Tibial nerve (tissue), 4 donors: ENCODE measurements at regions not wholly inside any gene's neighbourhood (a gene's known extent, or its start where the extent isn't known, plus 50 kb on each side); places are given as distances from the start of the nearest gene placed in this dataset.

Source experiments
- DNase-seq, 2 donors: peaks; one replicate each; pipeline ENCODE4 v3.0.0-alpha.2; 2019; ENCODE audit warnings: low spot score in 2 of 2
- H3K27ac ChIP-seq, 4 donors: fragments of 200-600 bp; sonication (generic) in 3 of 4; one replicate each; pipeline ENCODE4 v1.5.1; 2017 to 2019; ENCODE audit warnings: mild to moderate bottlenecking in 1 of 4
- H3K27me3 ChIP-seq, 2 donors: fragments of 200-600 bp; sonication (generic) in 1 of 2; one replicate each; pipeline versions ENCODE4 v1.5.1 to v1.6.0; 2017 to 2019
- H3K36me3 ChIP-seq, 3 donors: fragments of 200-600 bp; sonication (generic); one replicate each; pipeline ENCODE4 v1.5.1; 2018 to 2019
- H3K4me1 ChIP-seq, 4 donors: fragments of 200-600 bp; sonication (generic) in 3 of 4; one replicate each; pipeline ENCODE4 v1.5.1; 2017 to 2019
- H3K4me3 ChIP-seq, 4 donors: fragments of 200-600 bp; sonication (generic) in 3 of 4; one replicate each; pipeline ENCODE4 v1.5.1; 2017 to 2019; ENCODE audit warnings: mild to moderate bottlenecking in 1 of 4, moderate library complexity in 1 of 4
- H3K9me3 ChIP-seq, 4 donors: fragments of 200-600 bp; sonication (generic) in 3 of 4; one replicate each; pipeline ENCODE4 v1.5.1; 2017 to 2019
- CTCF ChIP-seq, 5 experiments: fragments of 200-600 bp in 3 of 5; fragments of 450-650 bp in 2 of 5; sonication (generic) in 3 of 5; IDR thresholded peaks; one replicate each; pipeline ENCODE4 v1.5.1; 2016 to 2019; ENCODE audit warnings: antibody characterized with exemption in 5 of 5, mild to moderate bottlenecking in 3 of 5, moderate library complexity in 2 of 5
- EP300 ChIP-seq, 2 donors: sonication (generic); formaldehyde crosslinking; IDR thresholded peaks; one replicate each; pipeline ENCODE4 v1.6.1; 2017; ENCODE audit warnings: antibody characterized with exemption in 2 of 2, mild to moderate bottlenecking in 1 of 2
- POLR2A ChIP-seq, 2 donors: fragments of 450-650 bp; IDR thresholded peaks; one replicate each; pipeline ENCODE4 v1.6.1; 2017; ENCODE audit warnings: antibody characterized with exemption in 2 of 2, mild to moderate bottlenecking in 2 of 2, moderate library complexity in 2 of 2
- WGBS, 2 donors: methylation state at CpG; one replicate each; pipeline ENCODE4 v1.1.5; 2018; 5-methylcytosine and 5-hydroxymethylcytosine counted together

DNA sequence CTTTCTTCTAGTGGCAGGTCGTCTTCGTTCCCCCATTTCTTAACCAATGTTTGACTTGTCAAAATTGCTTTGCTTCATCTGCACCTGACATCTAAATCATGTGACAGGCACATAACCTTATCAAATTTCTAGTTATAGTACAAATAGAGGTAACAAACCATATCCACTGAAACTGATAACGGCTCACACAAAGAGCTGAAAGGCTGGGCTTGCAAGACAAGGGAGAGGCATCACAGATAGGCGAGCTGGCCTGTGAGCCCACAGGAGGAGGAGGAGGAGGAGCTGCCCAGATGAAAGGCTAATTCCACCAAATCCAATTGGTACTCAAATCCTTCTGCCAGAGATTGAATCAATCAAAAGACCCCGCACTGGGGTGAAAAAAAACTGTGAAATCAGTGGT, 80.2 kb upstream of the NEBL start:
- H3K27ac ChIP-seq: no peak overlapping the region
- WGBS, 2 donors: 70% methylated on average over 5 of the region's 5 CpGs
- no peak for DNase-seq
- TF ChIP-seq EP300 (IDR thresholded peaks at IDR 0.05) (no peak), POLR2A (IDR thresholded peaks at IDR 0.05) (no peak), CTCF (IDR thresholded peaks at IDR 0.05) (no peak)
- no peaks in the 10 kb centered on the region for H3K4me1 ChIP-seq
- H3K36me3 ChIP-seq: no peaks in the 10 kb centered on the region
- no peaks in the 10 kb centered on the region for H3K27me3 ChIP-seq
- H3K9me3 ChIP-seq: peaks cover 0 to 4% (median 0%) of the 10 kb centered on the region in 4 donors
- no peak overlapping the region for H3K4me3 ChIP-seq

DNA sequence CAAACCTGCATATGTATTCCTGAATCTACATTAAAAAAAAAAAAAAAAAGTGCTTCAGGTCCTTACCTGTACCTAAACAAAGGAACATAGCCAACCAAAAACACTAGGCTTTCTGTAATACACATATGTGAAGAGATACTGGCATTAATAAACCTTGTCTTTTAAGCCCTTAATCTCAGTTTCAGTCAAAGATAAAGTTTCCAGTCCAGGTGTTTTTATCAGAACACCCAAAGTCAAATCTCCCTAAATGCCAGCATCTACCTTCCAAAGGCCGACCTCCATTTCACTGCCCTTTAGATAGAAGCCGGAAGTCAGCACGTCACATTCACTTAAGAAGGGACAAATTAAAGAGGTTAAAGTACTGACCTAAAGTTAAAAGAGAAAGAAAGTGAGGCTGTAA, 79.8 kb upstream of the NEBL start:
- Histone ChIP-seq H3K4me1 (no peaks in the 10 kb centered on the region), H3K36me3 (no peaks in the 10 kb centered on the region), H3K27me3 (no peaks in the 10 kb centered on the region), H3K4me3 (no peak overlapping the region), H3K9me3 (peaks cover 0 to 4% (median 0%) of the 10 kb centered on the region in 4 donors), H3K27ac (no peak overlapping the region)
- WGBS, 2 donors: 85 to 89% methylated on average over 3 of the region's 3 CpGs
- TF ChIP-seq CTCF (IDR thresholded peaks at IDR 0.05) (no peak), EP300 (IDR thresholded peaks at IDR 0.05) (no peak), POLR2A (IDR thresholded peaks at IDR 0.05) (no peak)
- DNase-seq: no peak

DNA sequence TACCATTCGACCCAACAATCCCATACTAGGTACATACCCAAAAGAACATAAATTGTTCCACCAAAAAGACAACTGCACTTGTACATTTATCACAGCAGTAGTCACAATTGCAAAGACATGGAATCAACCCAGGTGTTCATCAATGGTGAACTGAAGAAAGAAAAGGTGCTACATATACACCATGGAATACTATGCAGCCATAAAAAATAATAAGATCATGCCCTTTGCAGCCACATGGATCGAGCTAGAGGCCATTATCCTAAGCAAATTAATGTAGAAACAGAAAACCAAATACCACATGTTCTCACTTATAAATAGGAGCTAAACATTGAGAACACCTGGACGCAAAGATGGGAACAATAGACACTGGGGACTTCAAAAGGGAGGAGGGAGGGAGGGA, 79.3 kb upstream of the NEBL start:
- Histone ChIP-seq H3K9me3 (peaks cover 0 to under 1% (median 0%) of the 10 kb centered on the region in 4 donors), H3K4me3 (no peak overlapping the region), H3K27ac (no peak overlapping the region), H3K4me1 (no peaks in the 10 kb centered on the region), H3K36me3 (no peaks in the 10 kb centered on the region), H3K27me3 (no peaks in the 10 kb centered on the region)
- TF ChIP-seq CTCF (IDR thresholded peaks at IDR 0.05) (no peak), POLR2A (IDR thresholded peaks at IDR 0.05) (no peak), EP300 (IDR thresholded peaks at IDR 0.05) (no peak)
- DNase-seq: no peak
- WGBS, 2 donors: 91 to 92% methylated on average over 3 of the region's 3 CpGs

- H3K27ac ChIP-seq: no peak overlapping the region
- TF ChIP-seq EP300 (IDR thresholded peaks at IDR 0.05) (no peak), CTCF (IDR thresholded peaks at IDR 0.05) (no peak), POLR2A (IDR thresholded peaks at IDR 0.05) (no peak)
- H3K4me1 ChIP-seq: no peaks in the 10 kb centered on the region
- no peaks in the 10 kb centered on the region for H3K36me3 ChIP-seq
- H3K4me3 ChIP-seq: no peak overlapping the region
- H3K27me3 ChIP-seq: no peaks in the 10 kb centered on the region
- H3K9me3 ChIP-seq: no peaks in the 10 kb centered on the region
- DNase-seq: no peak
- 90 to 93% methylated on average over 4 of the region's 4 CpGs for WGBS, 2 donors
Measured at GRCh38 chr10:20975236-20975635, 78.1 kb upstream of the NEBL start.

GRCh38 chr10:20972925-20973324, 75.8 kb upstream of the NEBL start:
- Histone ChIP-seq H3K36me3 (no peaks in the 10 kb centered on the region), H3K27me3 (no peaks in the 10 kb centered on the region), H3K27ac (no peak overlapping the region), H3K4me1 (no peaks in the 10 kb centered on the region), H3K4me3 (no peak overlapping the region), H3K9me3 (no peaks in the 10 kb centered on the region)
- TF ChIP-seq POLR2A (IDR thresholded peaks at IDR 0.05): no peak
- TF ChIP-seq EP300 (IDR thresholded peaks at IDR 0.05): no peak
- TF ChIP-seq CTCF (IDR thresholded peaks at IDR 0.05): no peak
- WGBS, 2 donors: 83% methylated on average over 2 of the region's 2 CpGs
- no peak for DNase-seq
